ENCODE measurements at regions not wholly inside any gene's neighbourhood (a gene's known extent, or its start where the extent isn't known, plus 50 kb on each side); places are given as distances from the start of the nearest gene placed in this dataset.

- TF ChIP-seq CTCF (IDR thresholded peaks at IDR 0.05), result no peak
- no peak for TF ChIP-seq POLR2A (IDR thresholded peaks at IDR 0.05)
- no peak for TF ChIP-seq EP300 (IDR thresholded peaks at IDR 0.05)
Measured at GRCh38 chr5:35308421-35308820, 78.1 kb upstream of the PRLR start.

All from tibial nerve (tissue), 4 donors.